ENCODE measurements at regions not wholly inside any gene's neighbourhood (a gene's known extent, or its start where the extent isn't known, plus 50 kb on each side); places are given as distances from the start of the nearest gene placed in this dataset.
"Not testable (repeated sequence)": the region's sequence is repeated elsewhere in the genome, so short reads cannot be mapped to it uniquely, and the experiment has no call there.

DNA sequence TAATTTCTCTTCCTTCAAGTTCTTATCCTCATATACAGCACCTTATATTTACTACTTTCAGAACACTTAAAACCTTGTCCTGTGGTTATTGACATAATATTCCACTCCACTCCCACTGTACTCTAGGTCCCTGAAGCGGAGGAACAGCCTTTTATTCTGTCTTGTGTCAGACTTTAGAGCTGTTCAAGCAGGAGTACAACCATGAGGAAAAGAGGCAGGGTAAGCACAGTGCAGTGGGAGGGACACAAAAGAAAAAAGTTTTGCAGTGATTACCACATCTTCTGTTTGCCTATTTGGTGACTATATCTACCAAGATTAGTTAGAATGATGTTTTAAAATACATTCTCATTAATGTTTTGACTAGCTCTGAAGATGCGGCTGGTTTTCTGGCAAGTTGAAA, 122.0 kb upstream of the CEP126 start:
- TF ChIP-seq, protein P1, sequence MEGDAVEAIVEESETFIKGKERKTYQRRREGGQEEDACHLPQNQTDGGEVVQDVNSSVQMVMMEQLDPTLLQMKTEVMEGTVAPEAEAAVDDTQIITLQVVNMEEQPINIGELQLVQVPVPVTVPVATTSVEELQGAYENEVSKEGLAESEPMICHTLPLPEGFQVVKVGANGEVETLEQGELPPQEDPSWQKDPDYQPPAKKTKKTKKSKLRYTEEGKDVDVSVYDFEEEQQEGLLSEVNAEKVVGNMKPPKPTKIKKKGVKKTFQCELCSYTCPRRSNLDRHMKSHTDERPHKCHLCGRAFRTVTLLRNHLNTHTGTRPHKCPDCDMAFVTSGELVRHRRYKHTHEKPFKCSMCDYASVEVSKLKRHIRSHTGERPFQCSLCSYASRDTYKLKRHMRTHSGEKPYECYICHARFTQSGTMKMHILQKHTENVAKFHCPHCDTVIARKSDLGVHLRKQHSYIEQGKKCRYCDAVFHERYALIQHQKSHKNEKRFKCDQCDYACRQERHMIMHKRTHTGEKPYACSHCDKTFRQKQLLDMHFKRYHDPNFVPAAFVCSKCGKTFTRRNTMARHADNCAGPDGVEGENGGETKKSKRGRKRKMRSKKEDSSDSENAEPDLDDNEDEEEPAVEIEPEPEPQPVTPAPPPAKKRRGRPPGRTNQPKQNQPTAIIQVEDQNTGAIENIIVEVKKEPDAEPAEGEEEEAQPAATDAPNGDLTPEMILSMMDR (IDR thresholded peaks at IDR 0.05), result no peak
- H3K4me1 ChIP-seq, result no peaks in the 10 kb centered on the region
- no peaks in the 10 kb centered on the region for H3K36me3 ChIP-seq
- WGBS, 2 donors, result 64 to 72% methylated on average over 2 of the region's 2 CpGs
- DNase-seq (no peak), ATAC-seq (no peak)
- no peaks in the 10 kb centered on the region for H3K27me3 ChIP-seq
- H3K27ac ChIP-seq, result no peak overlapping the region
- no peaks in the 10 kb centered on the region for H3K9me3 ChIP-seq
- H3K4me3 ChIP-seq, result no peak overlapping the region
- intact Hi-C loops (cut with DNase I), result no loop called here

DNA sequence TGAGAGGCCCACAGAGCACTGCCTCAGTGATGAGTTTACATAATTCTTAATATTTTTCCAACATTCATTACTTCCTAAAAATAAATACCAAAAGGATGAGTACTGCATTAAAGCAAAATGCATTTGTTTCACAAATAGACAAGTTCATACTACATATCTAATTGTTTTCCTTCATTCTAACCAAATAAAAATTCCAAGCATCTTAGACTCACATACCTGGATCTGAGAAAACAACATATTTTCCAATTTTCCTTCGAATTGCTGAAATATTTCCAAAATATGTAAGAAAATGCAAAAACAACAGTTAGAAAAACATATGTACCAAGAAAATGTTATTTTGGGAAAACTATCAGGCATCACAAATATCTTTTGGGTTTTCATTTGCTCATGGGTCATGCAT, 127.9 kb upstream of the CEP126 start:
- H3K9me3 ChIP-seq, result peaks cover 0 to 14% (median 0%) of the 10 kb centered on the region in 11 donors
- TF ChIP-seq, protein P1 (IDR thresholded peaks at IDR 0.05), result no peak
- intact Hi-C loops (cut with DNase I), result no loop called here
- H3K36me3 ChIP-seq, result no peaks in the 10 kb centered on the region
- no peaks in the 10 kb centered on the region for H3K27me3 ChIP-seq
- no peak overlapping the region for H3K4me3 ChIP-seq
- WGBS, 2 donors, result 43 to 52% methylated on average over 1 of the region's 1 CpG
- H3K4me1 ChIP-seq, result no peaks in the 10 kb centered on the region
- DNase-seq, result no peak
- no peak overlapping the region for H3K27ac ChIP-seq
- ATAC-seq, result no peak

DNA sequence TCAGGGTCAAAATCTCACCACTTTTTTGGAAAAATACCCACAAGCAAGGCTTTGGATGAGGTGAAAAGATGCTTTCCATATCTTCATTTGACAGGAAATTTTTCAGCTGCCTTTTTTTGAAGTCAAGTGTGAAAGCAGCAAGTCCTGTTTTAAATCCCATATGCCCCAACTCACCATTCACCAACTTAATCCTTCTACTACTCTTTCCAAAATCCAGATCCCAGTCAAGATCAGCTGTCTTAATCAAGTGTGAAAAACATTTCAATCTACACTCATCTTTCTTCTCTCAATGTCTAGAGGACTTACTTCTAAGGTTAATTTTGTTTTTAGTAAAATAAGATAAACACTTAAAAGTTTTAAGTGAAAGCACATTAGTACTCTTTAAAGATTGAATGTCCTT, 128.4 kb upstream of the CEP126 start:
- DNase-seq (no peak), ATAC-seq (no peak)
- no peak overlapping the region for H3K4me3 ChIP-seq
- H3K27ac ChIP-seq, result no peak overlapping the region
- no peaks in the 10 kb centered on the region for H3K36me3 ChIP-seq
- TF ChIP-seq, protein P1 (IDR thresholded peaks at IDR 0.05), result no peak
- H3K9me3 ChIP-seq, result peaks cover 0 to 14% (median 0%) of the 10 kb centered on the region in 11 donors
- no peaks in the 10 kb centered on the region for H3K27me3 ChIP-seq
- H3K4me1 ChIP-seq, result no peaks in the 10 kb centered on the region
- intact Hi-C loops (cut with DNase I), result no loop called here

DNA sequence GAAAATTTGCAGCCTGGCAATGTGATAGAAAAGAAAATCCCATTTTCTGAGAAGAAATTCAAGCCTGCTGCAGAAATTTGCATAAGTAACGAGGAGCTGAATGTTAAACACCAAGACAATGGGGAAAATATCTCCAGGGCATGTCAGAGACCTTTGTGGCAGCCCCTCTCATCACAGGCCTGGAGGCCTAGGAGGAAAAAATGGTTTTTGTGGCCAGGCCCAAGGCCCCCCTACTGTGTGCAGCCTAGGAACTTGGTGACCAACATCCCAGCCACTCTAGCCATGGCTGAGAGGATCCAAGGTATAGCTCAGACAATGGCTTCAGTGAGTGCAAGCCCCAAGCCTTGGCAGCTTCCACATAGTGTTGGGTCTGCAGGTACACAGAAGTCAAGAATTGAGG, 135.6 kb upstream of the CEP126 start:
- intact Hi-C loops (cut with DNase I), result not testable (repeated sequence)
- WGBS, 2 donors, result 54 to 69% methylated on average over 1 of the region's 1 CpG

DNA sequence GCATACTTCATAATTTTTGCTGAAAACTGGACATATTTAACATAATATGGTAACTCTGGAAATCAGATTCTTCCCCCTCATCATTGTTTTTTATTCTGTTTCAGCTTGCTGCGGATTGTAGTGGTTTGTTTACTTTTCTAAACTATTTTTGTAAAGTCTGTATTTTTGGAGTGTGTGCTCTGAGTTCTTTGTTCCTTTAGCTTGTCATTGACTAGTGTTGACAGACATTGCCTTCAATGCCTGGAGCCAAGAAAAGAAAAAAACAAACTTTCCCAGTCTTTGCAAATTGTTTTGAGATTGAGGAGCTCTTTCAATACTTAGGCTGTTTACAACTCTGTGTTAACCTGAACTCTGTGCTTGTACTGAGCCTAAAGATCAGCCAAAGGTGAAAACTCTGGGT, 137.3 kb upstream of the CEP126 start:
- no peak for ATAC-seq
- WGBS, 2 donors, result 64 to 72% methylated on average over 1 of the region's 1 CpG
- H3K36me3 ChIP-seq, result no peaks in the 10 kb centered on the region
- no peak overlapping the region for H3K4me3 ChIP-seq
- H3K9me3 ChIP-seq, result peaks cover 0 to 23% (median 3%) of the 10 kb centered on the region in 11 donors
- no peak for DNase-seq
- H3K27me3 ChIP-seq, result no peaks in the 10 kb centered on the region
- H3K27ac ChIP-seq, result no peak overlapping the region
- intact Hi-C loops (cut with DNase I), result no loop called here
- TF ChIP-seq, protein P1 (IDR thresholded peaks at IDR 0.05), result no peak
- no peaks in the 10 kb centered on the region for H3K4me1 ChIP-seq

More for the DNA sequence above, 135.6 kb upstream of the CEP126 start:
- H3K4me3 ChIP-seq, H3K4me1 ChIP-seq, ATAC-seq, DNase-seq, H3K27ac ChIP-seq, H3K36me3 ChIP-seq, H3K27me3 ChIP-seq: not testable (repeated sequence)
- H3K9me3 ChIP-seq, result peaks cover 0 to 35% (median 3%) of the 10 kb centered on the region in 11 donors
